Liver (tissue), 8 donors: ENCODE measurements at regions not wholly inside any gene's neighbourhood (a gene's known extent, or its start where the extent isn't known, plus 50 kb on each side); places are given as distances from the start of the nearest gene placed in this dataset.

Experiments used
- DNase-seq: peaks from one replicate; pipeline ENCODE4 v3.0.0-alpha.2; 2017; ENCODE audit warnings: low spot score
- H3K27ac ChIP-seq, 2 donors: one replicate each; pipeline ENCODE4 v1.7.0; 2013; ENCODE audit warnings: inconsistent platforms in 2 of 2, low read length in 2 of 2, control low read depth in 1 of 2, low read depth in 1 of 2, mild to moderate bottlenecking in 1 of 2
- H3K27me3 ChIP-seq, 4 donors: one replicate each; pipeline versions ENCODE4 v1.6.1 to v1.7.0; 2013; ENCODE audit warnings: low read length in 3 of 4, inconsistent platforms in 1 of 4, mild to moderate bottlenecking in 1 of 4, moderate library complexity in 1 of 4; ENCODE audit not compliant: control insufficient read depth in 4 of 4, insufficient read depth in 4 of 4
- H3K36me3 ChIP-seq, 4 donors: one replicate each; pipeline versions ENCODE4 v1.6.1 to v1.7.0; 2013; ENCODE audit warnings: low read length in 3 of 4, mild to moderate bottlenecking in 3 of 4, low read depth in 1 of 4, moderate library complexity in 1 of 4; ENCODE audit not compliant: control insufficient read depth in 4 of 4, insufficient read depth in 3 of 4
- H3K4me1 ChIP-seq, 4 donors: one replicate each; pipeline versions ENCODE4 v1.6.1 to v1.7.0; 2013; ENCODE audit warnings: low read length in 3 of 4, mild to moderate bottlenecking in 3 of 4, moderate library complexity in 1 of 4; ENCODE audit not compliant: control insufficient read depth in 4 of 4, insufficient read depth in 4 of 4
- H3K4me3 ChIP-seq, 3 donors: one replicate each; pipeline versions ENCODE4 v1.6.1 to v1.7.0; 2013; ENCODE audit warnings: low read length in 3 of 3, control low read depth in 1 of 3, low read depth in 1 of 3, mild to moderate bottlenecking in 1 of 3
- H3K9ac ChIP-seq, 2 donors: one replicate each; pipeline ENCODE4 v1.7.0; 2013; ENCODE audit warnings: low read length in 2 of 2, mild to moderate bottlenecking in 2 of 2, moderate library complexity in 2 of 2, control low read depth in 1 of 2, low read depth in 1 of 2
- H3K9me3 ChIP-seq, 4 donors: one replicate each; pipeline versions ENCODE4 v1.6.1 to v1.7.0; 2013; ENCODE audit warnings: low read length in 3 of 4; ENCODE audit not compliant: control insufficient read depth in 4 of 4
- EGR1 ChIP-seq, 2 donors: IDR thresholded peaks; 2 replicates each; pipeline ENCODE4 v1.6.1; 2016 to 2018; ENCODE audit warnings: antibody characterized with exemption in 2 of 2, low read depth in 2 of 2
- FOXA1 ChIP-seq: IDR thresholded peaks from 2 replicates; pipeline ENCODE4 v1.6.1; 2016; ENCODE audit warnings: antibody characterized with exemption
- FOXA2 ChIP-seq: IDR thresholded peaks from 2 replicates; pipeline ENCODE4 v1.6.1; 2016; ENCODE audit warnings: antibody characterized with exemption
- GABPA ChIP-seq, 2 donors: IDR thresholded peaks in 1 of 2; conservative IDR thresholded peaks in 1 of 2; 2 replicates each; pipeline ENCODE4 v1.6.1; 2016; ENCODE audit warnings: antibody characterized with exemption in 2 of 2, mild to moderate bottlenecking in 1 of 2, moderate library complexity in 1 of 2
- HNF4A ChIP-seq, 2 donors: conservative IDR thresholded peaks; 2 replicates each; pipeline ENCODE4 v1.6.1; 2016; ENCODE audit warnings: antibody characterized with exemption in 2 of 2, mild to moderate bottlenecking in 2 of 2
- HNF4G ChIP-seq: IDR thresholded peaks from 2 replicates; pipeline ENCODE4 v1.6.1; 2016; ENCODE audit warnings: antibody characterized with exemption
- JUND ChIP-seq, 2 donors: IDR thresholded peaks; 2 replicates each; pipeline ENCODE4 v1.6.1; 2016; ENCODE audit warnings: antibody characterized with exemption in 2 of 2
- NR2F2 ChIP-seq: IDR thresholded peaks from 2 replicates; pipeline ENCODE4 v1.6.1; 2016; ENCODE audit warnings: antibody characterized with exemption
- RAD21 ChIP-seq, 2 donors: IDR thresholded peaks; 2 replicates each; pipeline ENCODE4 v1.6.1; 2016; ENCODE audit warnings: antibody characterized with exemption in 2 of 2, mild to moderate bottlenecking in 2 of 2
- RXRA ChIP-seq, 2 donors: IDR thresholded peaks; 2 replicates each; pipeline ENCODE4 v1.6.1; 2017 to 2018; ENCODE audit warnings: antibody characterized with exemption in 2 of 2, mild to moderate bottlenecking in 1 of 2
- SP1 ChIP-seq: IDR thresholded peaks from 2 replicates; pipeline ENCODE4 v1.6.1; 2018; ENCODE audit warnings: antibody characterized with exemption, mild to moderate bottlenecking
- TAF1 ChIP-seq: conservative IDR thresholded peaks from 2 replicates; pipeline ENCODE4 v1.6.1; 2016; ENCODE audit warnings: antibody characterized with exemption, mild to moderate bottlenecking
- YY1 ChIP-seq: IDR thresholded peaks from 2 replicates; pipeline ENCODE4 v1.6.1; 2016; ENCODE audit warnings: antibody characterized with exemption, mild to moderate bottlenecking
- WGBS: extraction: QIAGEN DNeasy Blood & Tissue Kit; methylation state at CpG from one replicate; pipeline ENCODE4 v1.1.7; 2013; 5-methylcytosine and 5-hydroxymethylcytosine counted together
- TF ChIP-seq, protein P1 (sequence below): IDR thresholded peaks from 2 replicates; pipeline ENCODE4 v1.6.1; 2016; ENCODE audit warnings: antibody characterized with exemption
- TF ChIP-seq, protein P2 (sequence below): IDR thresholded peaks from 2 replicates; pipeline ENCODE4 v1.6.1; 2016; ENCODE audit warnings: antibody characterized with exemption
- TF ChIP-seq, protein P3 (sequence below): fragments of 150-350 bp; IDR thresholded peaks from 2 replicates; pipeline ENCODE4 v1.5.1; 2017; ENCODE audit warnings: improper control_type of control experiment, low read depth, low read length; ENCODE audit not compliant: missing input control
- TF ChIP-seq, protein P4 (sequence below): IDR thresholded peaks from 2 replicates; pipeline ENCODE4 v1.6.1; 2016; ENCODE audit warnings: antibody characterized with exemption
- donor health status: healthy.
- donor health status: healthy.
- donor health status: healthy.
- donor health status: healthy.
- donor health status: healthy.

DNA sequence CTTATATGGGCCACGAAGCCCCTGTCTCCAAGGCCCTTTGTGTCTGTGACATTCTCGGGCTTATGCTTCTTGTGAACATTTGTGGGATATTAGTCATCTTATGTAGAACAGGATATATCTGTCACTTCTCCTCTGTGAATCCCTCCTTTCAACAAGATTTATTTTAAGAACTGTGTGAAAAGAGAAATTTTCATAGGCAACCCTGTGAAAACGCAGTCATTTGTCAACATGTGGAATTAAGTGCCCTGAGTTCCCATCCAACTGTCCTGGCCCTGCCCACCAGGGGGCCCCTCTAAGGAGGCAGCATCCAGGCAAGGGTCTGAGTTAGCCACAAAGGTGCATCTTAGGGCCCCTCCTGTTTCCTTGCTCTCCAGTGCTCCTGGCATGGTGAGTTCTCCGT lies 76.8 kb upstream of the CHRNA7 start:
- Histone ChIP-seq H3K9ac (no peak overlapping the region), H3K27ac (no peak overlapping the region), H3K9me3 (peaks cover 3 to 10% (median 8%) of the 10 kb centered on the region in 4 donors), H3K4me1 (no peaks in the 10 kb centered on the region), H3K4me3 (no peak overlapping the region), H3K27me3 (peaks cover 0 to 4% (median 0%) of the 10 kb centered on the region in 4 donors), H3K36me3 (no peaks in the 10 kb centered on the region)
- WGBS = 76% methylated on average over 4 of the region's 4 CpGs
- TF ChIP-seq HNF4A (conservative IDR thresholded peaks at IDR 0.05) (no peak), YY1 (no peak), HNF4G (no peak), EGR1 (IDR thresholded peaks at IDR 0.05; ENCODE audit: low read depth in 2 of 2) (no peak), FOXA2 (no peak), RAD21 (IDR thresholded peaks at IDR 0.05) (no peak), FOXA1 (no peak), TAF1 (no peak), NR2F2 (no peak)
- TF ChIP-seq, protein P1, sequence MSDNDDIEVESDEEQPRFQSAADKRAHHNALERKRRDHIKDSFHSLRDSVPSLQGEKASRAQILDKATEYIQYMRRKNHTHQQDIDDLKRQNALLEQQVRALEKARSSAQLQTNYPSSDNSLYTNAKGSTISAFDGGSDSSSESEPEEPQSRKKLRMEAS = no peak
- TF ChIP-seq, protein P2, sequence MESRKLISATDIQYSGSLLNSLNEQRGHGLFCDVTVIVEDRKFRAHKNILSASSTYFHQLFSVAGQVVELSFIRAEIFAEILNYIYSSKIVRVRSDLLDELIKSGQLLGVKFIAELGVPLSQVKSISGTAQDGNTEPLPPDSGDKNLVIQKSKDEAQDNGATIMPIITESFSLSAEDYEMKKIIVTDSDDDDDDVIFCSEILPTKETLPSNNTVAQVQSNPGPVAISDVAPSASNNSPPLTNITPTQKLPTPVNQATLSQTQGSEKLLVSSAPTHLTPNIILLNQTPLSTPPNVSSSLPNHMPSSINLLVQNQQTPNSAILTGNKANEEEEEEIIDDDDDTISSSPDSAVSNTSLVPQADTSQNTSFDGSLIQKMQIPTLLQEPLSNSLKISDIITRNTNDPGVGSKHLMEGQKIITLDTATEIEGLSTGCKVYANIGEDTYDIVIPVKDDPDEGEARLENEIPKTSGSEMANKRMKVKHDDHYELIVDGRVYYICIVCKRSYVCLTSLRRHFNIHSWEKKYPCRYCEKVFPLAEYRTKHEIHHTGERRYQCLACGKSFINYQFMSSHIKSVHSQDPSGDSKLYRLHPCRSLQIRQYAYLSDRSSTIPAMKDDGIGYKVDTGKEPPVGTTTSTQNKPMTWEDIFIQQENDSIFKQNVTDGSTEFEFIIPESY = no peak
- TF ChIP-seq, protein P3, sequence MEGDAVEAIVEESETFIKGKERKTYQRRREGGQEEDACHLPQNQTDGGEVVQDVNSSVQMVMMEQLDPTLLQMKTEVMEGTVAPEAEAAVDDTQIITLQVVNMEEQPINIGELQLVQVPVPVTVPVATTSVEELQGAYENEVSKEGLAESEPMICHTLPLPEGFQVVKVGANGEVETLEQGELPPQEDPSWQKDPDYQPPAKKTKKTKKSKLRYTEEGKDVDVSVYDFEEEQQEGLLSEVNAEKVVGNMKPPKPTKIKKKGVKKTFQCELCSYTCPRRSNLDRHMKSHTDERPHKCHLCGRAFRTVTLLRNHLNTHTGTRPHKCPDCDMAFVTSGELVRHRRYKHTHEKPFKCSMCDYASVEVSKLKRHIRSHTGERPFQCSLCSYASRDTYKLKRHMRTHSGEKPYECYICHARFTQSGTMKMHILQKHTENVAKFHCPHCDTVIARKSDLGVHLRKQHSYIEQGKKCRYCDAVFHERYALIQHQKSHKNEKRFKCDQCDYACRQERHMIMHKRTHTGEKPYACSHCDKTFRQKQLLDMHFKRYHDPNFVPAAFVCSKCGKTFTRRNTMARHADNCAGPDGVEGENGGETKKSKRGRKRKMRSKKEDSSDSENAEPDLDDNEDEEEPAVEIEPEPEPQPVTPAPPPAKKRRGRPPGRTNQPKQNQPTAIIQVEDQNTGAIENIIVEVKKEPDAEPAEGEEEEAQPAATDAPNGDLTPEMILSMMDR = no peak
- TF ChIP-seq, protein P4, sequence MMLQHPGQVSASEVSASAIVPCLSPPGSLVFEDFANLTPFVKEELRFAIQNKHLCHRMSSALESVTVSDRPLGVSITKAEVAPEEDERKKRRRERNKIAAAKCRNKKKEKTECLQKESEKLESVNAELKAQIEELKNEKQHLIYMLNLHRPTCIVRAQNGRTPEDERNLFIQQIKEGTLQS = no peak
- no peak for DNase-seq

DNA sequence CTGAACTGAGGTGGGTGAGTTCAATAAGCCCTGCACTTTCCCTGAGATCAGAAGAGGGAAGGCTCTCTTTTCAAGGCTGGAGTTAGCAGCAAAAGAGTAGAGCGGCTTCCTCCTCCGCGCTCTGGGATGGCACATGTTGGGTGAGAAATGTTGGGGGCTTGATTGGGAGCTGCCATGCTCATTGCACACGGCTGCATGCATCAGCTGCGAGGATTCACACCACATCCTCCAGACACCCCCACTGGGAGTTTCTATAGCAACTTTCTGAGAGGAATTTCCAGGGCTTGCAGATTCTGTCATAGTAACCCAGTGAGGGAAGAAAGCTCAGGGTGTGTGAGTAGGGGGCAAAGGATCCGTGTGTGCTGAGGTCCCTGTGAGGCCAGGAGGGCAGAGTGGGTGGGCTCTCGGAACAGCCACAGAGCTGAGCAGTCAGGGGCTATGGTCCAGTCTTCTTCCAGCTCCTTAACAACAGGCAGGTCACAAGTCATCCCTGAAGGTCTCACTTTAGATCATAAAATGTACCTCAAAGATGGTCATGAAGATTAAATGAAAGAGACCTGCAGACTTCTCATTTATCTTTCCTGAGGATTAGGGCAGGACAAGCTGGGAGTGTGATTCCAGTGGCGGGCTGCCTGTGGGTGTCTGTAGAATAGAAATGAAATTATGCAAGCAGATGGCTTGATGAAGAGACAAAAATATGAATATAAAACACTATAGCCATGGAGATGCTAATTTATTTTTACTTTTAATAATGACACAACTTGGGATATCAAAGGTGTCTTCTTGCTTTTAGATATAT lies 75.7 kb upstream of the CHRNA7 start:
- WGBS = 67% methylated on average over 8 of the region's 8 CpGs
- peaks cover 3 to 11% (median 9%) of the 10 kb centered on the region in 4 donors for H3K9me3 ChIP-seq
- no peak for DNase-seq
- H3K4me3 ChIP-seq = no peak overlapping the region
- no peak overlapping the region for H3K27ac ChIP-seq
- TF ChIP-seq HNF4G (no peak), FOXA2 (no peak), SP1 (no peak), RAD21 (IDR thresholded peaks at IDR 0.05) (no peak)
- H3K27me3 ChIP-seq = peaks cover 0 to 4% (median 0%) of the 10 kb centered on the region in 4 donors
- no peaks in the 10 kb centered on the region for H3K36me3 ChIP-seq
- H3K9ac ChIP-seq = no peak overlapping the region
- H3K4me1 ChIP-seq = no peaks in the 10 kb centered on the region

DNA sequence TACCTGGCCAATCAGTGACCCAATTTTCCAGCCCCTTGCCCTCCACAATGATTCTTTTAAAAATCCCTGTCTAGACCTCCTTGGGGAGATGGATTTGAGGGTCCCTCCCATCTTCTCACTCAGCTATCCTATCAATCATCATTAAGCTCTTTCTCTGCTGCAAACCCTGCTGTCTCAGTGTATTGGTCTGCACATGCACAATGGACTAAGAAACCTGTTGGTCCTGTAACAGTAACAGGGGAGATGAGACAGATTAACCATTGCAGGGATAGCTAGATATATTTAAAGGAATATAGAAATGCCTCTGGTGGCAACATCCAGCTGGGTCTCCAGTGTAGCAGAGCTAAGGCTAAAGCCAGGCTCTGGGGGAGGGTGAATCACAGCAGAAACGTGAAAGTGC lies 74.6 kb upstream of the CHRNA7 start:
- 40% methylated on average over 1 of the region's 1 CpG for WGBS
- no peak for DNase-seq
- H3K36me3 ChIP-seq = no peaks in the 10 kb centered on the region
- H3K4me1 ChIP-seq = no peaks in the 10 kb centered on the region
- H3K4me3 ChIP-seq = no peak overlapping the region
- no peak overlapping the region for H3K9ac ChIP-seq
- H3K9me3 ChIP-seq = peaks cover 3 to 20% (median 9%) of the 10 kb centered on the region in 4 donors
- H3K27ac ChIP-seq = no peak overlapping the region
- H3K27me3 ChIP-seq = peaks cover 0 to 4% (median 0%) of the 10 kb centered on the region in 4 donors
- TF ChIP-seq, protein P3 = no peak
- TF ChIP-seq FOXA2 (no peak), SP1 (no peak), TAF1 (no peak), GABPA (IDR thresholded peaks at IDR 0.05 in 1 of 2, conservative IDR thresholded peaks at IDR 0.05 in 1 of 2) (no peak), EGR1 (IDR thresholded peaks at IDR 0.05; ENCODE audit: low read depth in 2 of 2) (no peak), HNF4G (no peak), RAD21 (IDR thresholded peaks at IDR 0.05) (no peak), NR2F2 (no peak), JUND (IDR thresholded peaks at IDR 0.05) (no peak), HNF4A (conservative IDR thresholded peaks at IDR 0.05) (no peak), RXRA (IDR thresholded peaks at IDR 0.05) (no peak)
- TF ChIP-seq, protein P4 = no peak
- TF ChIP-seq, protein P2 = no peak
